ENCODE measurements at regions not wholly inside any gene's neighbourhood (a gene's known extent, or its start where the extent isn't known, plus 50 kb on each side); places are given as distances from the start of the nearest gene placed in this dataset.

DNA sequence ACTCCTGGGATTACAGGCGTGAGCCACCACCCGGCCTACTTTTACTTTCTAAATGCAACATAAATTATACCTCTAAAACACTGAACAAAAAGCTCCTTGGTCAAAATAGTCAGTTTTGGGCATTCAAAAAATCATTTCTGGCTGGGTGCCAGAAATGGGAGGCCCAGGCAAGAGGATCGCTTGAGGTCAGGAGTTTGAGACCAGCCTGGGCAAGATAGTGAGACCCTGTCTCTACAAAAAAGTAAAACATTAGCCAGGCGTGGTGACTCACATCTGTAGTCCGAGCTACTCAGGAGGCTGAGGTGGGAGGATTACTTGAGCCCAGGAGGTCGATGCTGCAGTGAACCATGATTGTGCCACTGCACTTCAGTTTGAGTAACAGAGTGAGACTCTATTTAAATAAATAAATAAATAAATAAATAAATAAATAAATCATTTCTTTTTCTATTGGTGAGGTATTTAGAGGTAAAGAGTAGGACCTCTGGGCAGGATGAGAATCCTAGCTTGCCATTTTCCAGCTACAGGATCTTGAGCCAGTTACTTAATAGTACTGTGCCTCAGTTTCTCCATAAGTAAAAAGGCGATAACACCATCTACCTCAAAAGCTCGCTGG is 87.6 kb downstream of the SKIDA1 start:
- DNase-seq (ENCODE audit: extremely low read depth, low read depth) = no peak

DNA sequence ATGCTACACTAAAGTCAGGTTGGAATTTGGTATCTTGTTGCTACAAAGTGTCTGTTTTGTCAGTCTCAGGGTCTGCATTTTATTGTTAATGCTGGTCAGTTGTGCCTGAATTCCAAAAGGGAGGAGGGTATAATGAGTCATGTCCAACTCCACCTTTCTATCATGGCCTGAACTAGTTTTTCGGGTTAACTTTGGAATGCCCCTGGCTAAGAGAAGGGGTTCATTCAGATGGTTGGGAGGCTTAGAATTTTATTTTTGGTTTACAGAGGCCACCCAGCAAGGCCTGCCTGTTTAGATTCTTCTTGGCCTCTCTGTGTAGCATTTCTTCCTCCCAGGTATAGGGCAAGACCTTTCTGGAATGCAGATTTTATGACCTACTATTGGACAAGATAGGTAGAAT is 93.2 kb downstream of the SKIDA1 start:
- TF ChIP-seq, protein P1, sequence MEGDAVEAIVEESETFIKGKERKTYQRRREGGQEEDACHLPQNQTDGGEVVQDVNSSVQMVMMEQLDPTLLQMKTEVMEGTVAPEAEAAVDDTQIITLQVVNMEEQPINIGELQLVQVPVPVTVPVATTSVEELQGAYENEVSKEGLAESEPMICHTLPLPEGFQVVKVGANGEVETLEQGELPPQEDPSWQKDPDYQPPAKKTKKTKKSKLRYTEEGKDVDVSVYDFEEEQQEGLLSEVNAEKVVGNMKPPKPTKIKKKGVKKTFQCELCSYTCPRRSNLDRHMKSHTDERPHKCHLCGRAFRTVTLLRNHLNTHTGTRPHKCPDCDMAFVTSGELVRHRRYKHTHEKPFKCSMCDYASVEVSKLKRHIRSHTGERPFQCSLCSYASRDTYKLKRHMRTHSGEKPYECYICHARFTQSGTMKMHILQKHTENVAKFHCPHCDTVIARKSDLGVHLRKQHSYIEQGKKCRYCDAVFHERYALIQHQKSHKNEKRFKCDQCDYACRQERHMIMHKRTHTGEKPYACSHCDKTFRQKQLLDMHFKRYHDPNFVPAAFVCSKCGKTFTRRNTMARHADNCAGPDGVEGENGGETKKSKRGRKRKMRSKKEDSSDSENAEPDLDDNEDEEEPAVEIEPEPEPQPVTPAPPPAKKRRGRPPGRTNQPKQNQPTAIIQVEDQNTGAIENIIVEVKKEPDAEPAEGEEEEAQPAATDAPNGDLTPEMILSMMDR (IDR thresholded peaks at IDR 0.05; ENCODE audit: low read depth, low read length) = no peak
- no peak for DNase-seq (ENCODE audit: extremely low read depth, low read depth)

More for the DNA sequence above, 87.6 kb downstream of the SKIDA1 start:
- TF ChIP-seq, protein P1 (IDR thresholded peaks at IDR 0.05; ENCODE audit: low read depth, low read length) = no peak

DNA sequence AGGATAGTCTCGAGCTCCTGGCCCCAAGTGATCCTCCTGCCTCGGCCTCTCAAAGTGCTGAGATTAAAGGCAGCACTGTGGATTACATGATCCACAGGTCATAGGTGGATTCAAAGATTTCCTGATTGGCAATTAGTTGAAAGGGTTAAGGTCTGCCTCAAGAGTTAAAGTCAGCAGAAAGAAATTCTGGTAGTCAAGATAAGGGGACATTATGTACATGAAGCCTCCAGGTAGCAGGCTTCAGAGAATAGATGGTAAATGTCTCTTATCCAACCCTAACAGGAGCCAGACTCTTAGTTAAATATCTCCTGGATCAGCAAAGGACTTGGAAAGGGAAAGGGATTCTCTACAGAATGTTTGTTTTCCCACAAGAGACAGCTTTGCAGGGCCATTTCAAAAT is 93.7 kb downstream of the SKIDA1 start:
- no peak for DNase-seq (ENCODE audit: extremely low read depth, low read depth)
- TF ChIP-seq, protein P1 (IDR thresholded peaks at IDR 0.05; ENCODE audit: low read depth, low read length) = no peak

DNA sequence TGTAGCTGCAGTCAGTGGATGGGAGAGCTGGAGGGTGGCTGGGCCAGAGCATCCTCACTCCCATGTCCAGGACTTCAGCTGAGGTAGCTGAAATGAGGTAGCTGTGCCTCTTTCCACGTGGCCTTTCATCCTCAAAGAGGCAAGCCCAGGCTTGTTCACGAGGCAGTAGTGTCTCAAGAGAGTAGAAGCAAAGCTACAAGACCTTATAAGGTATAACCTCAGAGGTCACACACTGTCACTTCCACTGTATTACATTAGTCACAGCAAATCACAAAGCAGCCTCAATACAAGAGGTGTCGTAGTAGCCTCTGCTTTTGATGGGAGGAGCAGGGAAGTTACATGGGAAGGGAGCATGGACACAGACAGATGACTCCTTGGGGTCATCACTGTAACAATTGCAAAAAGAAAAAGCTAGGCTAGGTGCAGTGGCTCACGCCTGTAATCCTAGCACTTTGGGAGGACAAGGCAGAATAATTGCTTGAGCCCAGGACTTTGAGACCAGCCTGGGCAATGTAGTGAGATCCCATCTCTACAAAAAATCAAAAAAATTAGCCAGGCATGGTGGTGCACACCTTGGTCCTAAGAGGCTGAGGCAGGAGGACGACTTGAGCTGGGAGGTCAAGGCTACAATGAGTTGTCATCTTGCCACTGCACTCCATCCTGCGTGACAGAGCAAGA is 97.5 kb downstream of the SKIDA1 start:
- no peak for DNase-seq (ENCODE audit: extremely low read depth, low read depth)
- TF ChIP-seq, protein P1 (IDR thresholded peaks at IDR 0.05; ENCODE audit: low read depth, low read length) = no peak

DNA sequence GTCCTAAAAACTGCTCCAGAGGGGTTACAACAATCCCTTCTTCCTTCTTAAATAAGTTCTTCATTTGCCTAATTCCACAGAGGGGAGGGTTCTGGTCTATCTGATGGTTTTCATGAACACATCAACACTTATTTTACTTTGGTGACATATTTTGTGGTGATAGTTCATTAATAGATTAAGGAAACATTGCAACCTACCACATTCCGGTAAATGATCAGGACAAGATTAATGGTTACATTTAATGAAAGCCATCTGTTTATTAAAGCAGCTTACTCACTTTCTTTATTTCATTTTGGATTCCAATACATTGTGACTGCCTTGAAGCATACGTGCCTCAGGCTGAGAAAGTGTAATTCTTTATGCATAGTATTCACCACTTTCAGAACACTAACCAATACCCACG is 101.0 kb downstream of the SKIDA1 start:
- TF ChIP-seq, protein P1 (IDR thresholded peaks at IDR 0.05; ENCODE audit: low read depth, low read length) = no peak
- DNase-seq (ENCODE audit: extremely low read depth, low read depth) = no peak

DNA sequence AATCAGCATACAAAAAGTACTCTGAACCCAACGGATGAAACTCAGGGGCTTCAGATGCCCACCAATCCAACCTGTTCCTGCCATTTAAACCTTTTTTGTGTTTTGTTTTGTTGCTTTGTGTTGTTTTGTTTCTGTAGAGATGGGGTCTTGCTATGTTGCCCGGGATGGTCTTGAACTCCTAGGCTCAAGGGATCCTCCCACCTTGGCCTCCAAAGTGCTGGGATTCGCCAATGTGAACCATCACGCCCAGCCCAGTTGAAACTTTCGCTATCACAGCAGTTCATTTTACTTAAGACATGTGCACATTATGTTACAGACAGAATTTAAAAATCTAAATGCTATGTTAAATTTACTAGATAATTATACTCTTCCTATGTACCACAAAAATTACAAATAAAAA is 101.6 kb downstream of the SKIDA1 start:
- DNase-seq (ENCODE audit: extremely low read depth, low read depth) = no peak
- TF ChIP-seq, protein P1 (IDR thresholded peaks at IDR 0.05; ENCODE audit: low read depth, low read length) = no peak

DNA sequence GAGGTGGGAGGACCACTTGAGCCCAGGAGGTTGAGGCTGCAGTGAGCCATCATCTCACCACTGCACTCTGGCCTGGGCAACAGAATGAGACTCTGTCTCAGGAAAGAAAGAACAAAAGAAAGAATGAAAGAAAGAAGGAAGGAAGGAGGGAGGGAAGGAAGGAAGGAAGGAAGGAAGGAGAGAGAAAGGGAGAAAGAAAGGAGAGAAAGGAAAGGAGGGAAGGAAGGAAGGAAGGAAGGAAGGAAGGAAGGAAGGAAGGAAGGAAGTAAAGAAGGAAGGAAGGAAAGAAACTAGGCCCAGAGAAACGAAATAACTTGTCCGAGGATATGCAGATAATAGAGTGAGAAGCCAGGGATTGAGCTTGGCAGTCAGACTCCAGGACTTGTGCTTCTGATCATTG is 102.1 kb downstream of the SKIDA1 start:
- TF ChIP-seq, protein P1 (IDR thresholded peaks at IDR 0.05; ENCODE audit: low read depth, low read length) = no peak
- no peak for DNase-seq (ENCODE audit: extremely low read depth, low read depth)
